ENCODE measurements at regions not wholly inside any gene's neighbourhood (a gene's known extent, or its start where the extent isn't known, plus 50 kb on each side); places are given as distances from the start of the nearest gene placed in this dataset.

DNA sequence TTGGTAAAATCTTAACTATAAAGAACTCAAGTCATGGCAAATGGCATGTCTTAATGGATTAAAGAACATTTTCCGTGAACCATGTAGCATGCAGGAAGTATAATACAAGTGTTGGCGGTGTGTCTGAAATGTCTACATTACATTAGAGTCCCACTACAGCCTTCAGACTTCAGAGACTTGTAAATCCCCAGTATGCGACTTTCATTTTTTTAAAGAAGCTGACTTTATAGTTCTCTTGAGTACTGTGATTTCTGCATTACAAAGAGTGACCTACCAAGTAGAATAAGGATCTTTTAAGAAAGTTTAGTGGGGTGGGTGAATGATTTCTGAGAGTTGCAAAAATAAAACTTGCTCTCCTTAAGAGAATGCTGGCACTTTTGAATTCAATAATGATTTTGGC, 140.7 kb upstream of the FN1 start:
- no peak overlapping the region for H3K4me3 Mint-ChIP-seq
- peaks cover 5% of the 10 kb centered on the region for H3K27me3 Mint-ChIP-seq
- H3K9me3 Mint-ChIP-seq = no peaks in the 10 kb centered on the region

DNA sequence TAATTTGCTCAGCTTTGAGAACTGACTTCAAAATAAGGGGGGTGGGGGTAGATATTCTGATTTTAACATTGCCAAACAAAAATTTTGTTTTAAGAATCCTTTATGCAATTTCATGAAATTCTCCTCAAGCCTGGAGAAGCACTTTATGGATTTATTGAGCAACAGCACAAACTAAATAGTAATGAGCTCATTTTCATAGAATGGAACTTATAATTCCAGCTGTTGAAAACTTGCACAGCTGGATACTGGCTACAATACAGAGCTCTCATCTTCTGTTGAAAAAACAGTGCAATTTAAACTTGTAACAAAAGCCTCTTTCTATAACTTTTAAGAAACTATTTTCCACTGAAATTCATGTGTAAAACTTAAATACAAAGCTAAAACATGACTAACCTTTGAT, 137.6 kb upstream of the FN1 start:
- Mint-ChIP-seq H3K9me3 (no peaks in the 10 kb centered on the region), H3K27ac (no peak overlapping the region), H3K4me3 (no peak overlapping the region), H3K27me3 (peaks cover 6% of the 10 kb centered on the region), H3K4me1 (no peaks in the 10 kb centered on the region), H3K36me3 (ENCODE audit: low read depth) (no peaks in the 10 kb centered on the region)
- DNase-seq = no peak
- intact Hi-C loops (cut with micrococcal nuclease) = no loop called here

More for the DNA sequence above, 140.7 kb upstream of the FN1 start:
- no peak for DNase-seq
- no peak overlapping the region for H3K27ac Mint-ChIP-seq
- H3K36me3 Mint-ChIP-seq (ENCODE audit: low read depth) = no peaks in the 10 kb centered on the region
- H3K4me1 Mint-ChIP-seq = no peaks in the 10 kb centered on the region
- intact Hi-C loops (cut with micrococcal nuclease) = no loop called here

DNA sequence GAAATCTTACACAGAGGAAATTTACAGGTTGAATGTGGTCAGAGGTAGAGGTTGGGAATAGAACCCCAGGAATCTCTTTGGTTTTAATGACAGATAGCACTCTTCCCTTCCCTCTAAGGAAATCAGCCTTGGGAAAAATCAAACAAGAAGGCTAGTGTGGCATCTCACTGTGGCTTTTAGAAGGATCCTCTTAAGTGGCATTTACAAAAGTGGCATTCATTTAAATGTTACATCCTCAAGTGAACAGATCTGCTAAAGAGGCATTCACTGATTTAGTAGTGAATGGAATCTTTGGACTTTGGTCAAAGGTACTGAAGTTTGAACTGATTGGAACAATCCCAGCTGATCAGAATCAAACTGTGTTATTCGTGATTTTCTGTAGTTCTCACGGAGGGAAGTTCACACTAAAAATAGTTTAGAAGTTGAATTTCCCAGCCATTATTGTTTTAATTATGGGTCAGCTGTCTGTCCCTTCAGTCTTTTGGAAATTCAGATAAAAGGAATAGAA, 136.5 kb upstream of the FN1 start:
- intact Hi-C loops (cut with micrococcal nuclease) = no loop called here
- Mint-ChIP-seq H3K27ac (no peak overlapping the region), H3K4me1 (no peaks in the 10 kb centered on the region), H3K36me3 (ENCODE audit: low read depth) (no peaks in the 10 kb centered on the region), H3K4me3 (no peak overlapping the region), H3K27me3 (peaks cover 6% of the 10 kb centered on the region), H3K9me3 (no peaks in the 10 kb centered on the region)
- no peak for DNase-seq

DNA sequence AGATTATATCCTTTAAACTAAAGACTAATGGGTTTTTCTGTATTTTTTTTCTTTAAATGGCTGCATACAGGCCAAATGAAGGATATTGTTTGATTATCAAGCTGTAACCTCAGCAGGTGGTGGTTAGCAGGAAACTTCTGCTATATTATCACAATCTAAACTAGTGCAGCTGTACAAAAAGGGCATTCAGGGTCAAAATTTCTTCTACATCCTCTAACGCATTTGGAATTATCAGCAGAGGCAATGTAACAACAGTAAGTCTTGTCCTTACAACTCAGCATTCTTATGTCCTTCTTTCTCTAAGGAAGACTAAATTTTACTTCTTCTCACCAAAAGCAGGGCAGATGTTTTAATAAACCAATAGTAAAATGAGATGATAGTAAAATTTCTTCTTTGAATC, 135.8 kb upstream of the FN1 start:
- no peak for DNase-seq
- Mint-ChIP-seq H3K9me3 (no peaks in the 10 kb centered on the region), H3K27me3 (peaks cover 5% of the 10 kb centered on the region), H3K36me3 (ENCODE audit: low read depth) (no peaks in the 10 kb centered on the region), H3K4me1 (no peaks in the 10 kb centered on the region), H3K4me3 (no peak overlapping the region), H3K27ac (no peak overlapping the region)
- intact Hi-C loops (cut with micrococcal nuclease) = no loop called here

DNA sequence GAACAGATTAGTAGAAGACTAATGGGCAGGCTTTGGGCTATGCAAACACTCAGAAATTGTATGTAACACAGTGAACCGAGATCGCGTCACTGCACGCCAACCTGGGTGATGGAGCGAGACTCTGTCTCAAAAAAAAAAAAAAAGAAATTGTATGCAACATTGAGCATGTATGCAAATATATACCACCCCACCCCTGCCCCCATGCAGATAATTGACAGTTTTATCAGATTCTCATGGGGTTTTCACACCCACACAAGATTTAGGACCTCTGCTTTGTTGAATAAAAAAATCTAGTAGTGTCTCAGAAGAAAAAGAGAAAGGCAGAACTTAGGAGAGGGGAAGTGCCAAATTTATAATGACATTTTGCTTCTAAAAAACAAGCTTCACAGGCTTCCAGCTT, 131.6 kb upstream of the FN1 start:
- intact Hi-C loops (cut with micrococcal nuclease) = no loop called here
- no peaks in the 10 kb centered on the region for H3K9me3 Mint-ChIP-seq
- H3K36me3 Mint-ChIP-seq (ENCODE audit: low read depth) = no peaks in the 10 kb centered on the region
- H3K27ac Mint-ChIP-seq = no peak overlapping the region
- no peak overlapping the region for H3K4me3 Mint-ChIP-seq
- H3K27me3 Mint-ChIP-seq = peaks cover 7% of the 10 kb centered on the region
- no peak for DNase-seq
- H3K4me1 Mint-ChIP-seq = no peaks in the 10 kb centered on the region

DNA sequence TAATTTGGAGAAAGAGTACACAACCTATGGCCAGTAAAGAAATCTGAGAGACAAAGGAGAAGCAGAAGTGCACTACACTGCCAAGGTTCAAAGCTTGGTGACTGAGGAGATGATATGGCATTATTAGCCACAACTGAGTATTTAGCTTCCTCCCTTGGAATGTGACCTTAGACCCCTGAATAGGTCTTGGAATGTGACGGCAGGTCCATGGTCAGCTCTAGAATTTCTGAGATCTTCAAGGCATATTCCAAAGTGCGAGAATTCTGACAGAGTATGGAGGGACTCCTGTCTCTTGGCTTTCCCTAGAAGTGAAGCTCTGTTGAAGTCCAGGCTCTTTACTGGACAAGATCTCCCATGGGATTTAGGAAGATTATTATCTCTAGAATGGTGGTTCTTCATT, 130.0 kb upstream of the FN1 start:
- Mint-ChIP-seq H3K36me3 (ENCODE audit: low read depth) (no peaks in the 10 kb centered on the region), H3K4me3 (no peak overlapping the region), H3K27me3 (peaks cover 2% of the 10 kb centered on the region), H3K9me3 (no peaks in the 10 kb centered on the region), H3K27ac (no peak overlapping the region), H3K4me1 (no peaks in the 10 kb centered on the region)
- DNase-seq = no peak
- intact Hi-C loops (cut with micrococcal nuclease) = no loop called here

DNA sequence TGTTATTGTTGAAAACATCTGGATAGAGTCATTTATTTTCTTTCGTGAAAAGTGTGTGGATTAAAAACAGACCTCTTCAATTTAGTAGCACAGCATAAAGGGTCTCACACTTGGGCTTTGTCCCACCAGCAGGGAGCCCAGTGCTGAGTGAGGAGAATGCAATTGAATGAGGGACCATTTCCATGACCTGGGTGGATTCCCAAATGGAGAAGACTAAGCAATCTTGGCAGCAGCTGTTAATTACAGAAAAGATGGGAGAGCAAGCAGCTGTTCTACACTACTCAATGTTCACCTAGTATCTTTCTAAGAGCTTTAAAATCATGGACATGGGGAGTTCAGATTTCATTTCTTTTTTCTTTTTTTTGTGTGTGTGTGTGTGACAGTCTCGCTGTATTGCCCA, 121.8 kb upstream of the FN1 start:
- H3K27me3 Mint-ChIP-seq = no peaks in the 10 kb centered on the region
- no peak for DNase-seq
- no peak overlapping the region for H3K4me3 Mint-ChIP-seq
- intact Hi-C loops (cut with micrococcal nuclease) = no loop called here
- no peaks in the 10 kb centered on the region for H3K4me1 Mint-ChIP-seq
- H3K36me3 Mint-ChIP-seq (ENCODE audit: low read depth) = no peaks in the 10 kb centered on the region
- H3K9me3 Mint-ChIP-seq = no peaks in the 10 kb centered on the region
- H3K27ac Mint-ChIP-seq = no peak overlapping the region

DNA sequence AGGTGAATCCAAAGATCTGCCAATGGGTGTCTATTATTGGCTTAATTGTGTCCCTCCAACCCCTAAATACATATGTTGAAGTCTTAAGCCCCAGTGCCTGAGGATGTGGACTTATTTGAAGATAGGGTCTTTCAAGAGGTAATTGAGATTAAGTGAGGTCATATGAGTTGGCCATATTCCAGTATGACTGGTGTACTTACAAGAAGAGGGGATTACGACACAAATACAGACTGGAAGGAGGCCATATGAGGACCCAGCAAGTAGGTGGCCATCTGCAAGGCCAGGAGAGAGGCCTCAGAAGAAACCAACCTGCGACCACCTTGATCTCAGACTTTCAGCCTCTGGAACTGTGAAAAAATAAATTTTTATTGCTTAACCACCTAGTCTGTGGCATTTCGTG, 121.1 kb upstream of the FN1 start:
- Mint-ChIP-seq H3K36me3 (ENCODE audit: low read depth) (no peaks in the 10 kb centered on the region), H3K9me3 (no peaks in the 10 kb centered on the region), H3K27ac (no peak overlapping the region), H3K4me3 (no peak overlapping the region), H3K4me1 (no peaks in the 10 kb centered on the region), H3K27me3 (no peaks in the 10 kb centered on the region)
- intact Hi-C loops (cut with micrococcal nuclease) = no loop called here
- DNase-seq = no peak

DNA sequence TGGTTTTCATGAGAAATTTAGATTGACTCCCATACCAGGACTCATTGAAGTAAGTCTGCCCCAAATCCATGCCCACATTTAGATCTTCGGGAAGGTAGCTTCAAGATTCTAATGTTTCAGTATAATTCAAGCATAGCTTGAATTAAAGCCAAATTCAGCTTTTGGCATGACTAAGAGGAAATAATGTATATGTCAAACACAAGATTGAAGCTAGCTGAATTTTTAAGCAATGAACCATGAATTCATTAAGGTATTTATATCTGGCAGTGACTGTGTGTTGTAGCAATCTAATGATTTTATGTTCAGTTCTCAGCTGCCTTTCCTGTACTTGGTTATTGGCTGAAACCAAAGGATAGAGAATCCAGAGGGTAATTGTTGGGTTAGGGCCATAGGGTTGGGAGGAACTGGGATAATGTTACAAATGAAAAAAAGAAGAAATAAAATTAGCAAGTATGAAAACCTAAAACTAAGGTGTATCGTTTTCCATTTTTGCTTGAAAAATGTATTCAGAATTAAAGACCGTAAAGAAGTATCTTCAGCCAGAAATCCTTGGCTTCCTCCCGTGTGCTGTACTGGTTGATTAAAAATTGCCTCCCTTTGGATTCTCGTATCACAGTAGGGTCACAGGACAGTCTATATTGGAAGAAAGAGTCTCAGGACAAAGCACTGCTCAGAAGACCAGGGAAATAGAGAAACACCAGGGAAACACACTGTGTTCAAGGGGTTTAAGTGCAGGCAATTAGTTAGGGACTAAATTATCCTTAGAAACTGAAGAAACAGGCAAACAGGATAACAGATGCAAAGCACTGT, 119.0 kb upstream of the FN1 start:
- intact Hi-C loops (cut with micrococcal nuclease) = no loop called here
- Mint-ChIP-seq H3K27ac (no peak overlapping the region), H3K27me3 (no peaks in the 10 kb centered on the region), H3K36me3 (ENCODE audit: low read depth) (no peaks in the 10 kb centered on the region), H3K4me3 (no peak overlapping the region), H3K9me3 (no peaks in the 10 kb centered on the region), H3K4me1 (no peaks in the 10 kb centered on the region)
- DNase-seq = no peak

DNA sequence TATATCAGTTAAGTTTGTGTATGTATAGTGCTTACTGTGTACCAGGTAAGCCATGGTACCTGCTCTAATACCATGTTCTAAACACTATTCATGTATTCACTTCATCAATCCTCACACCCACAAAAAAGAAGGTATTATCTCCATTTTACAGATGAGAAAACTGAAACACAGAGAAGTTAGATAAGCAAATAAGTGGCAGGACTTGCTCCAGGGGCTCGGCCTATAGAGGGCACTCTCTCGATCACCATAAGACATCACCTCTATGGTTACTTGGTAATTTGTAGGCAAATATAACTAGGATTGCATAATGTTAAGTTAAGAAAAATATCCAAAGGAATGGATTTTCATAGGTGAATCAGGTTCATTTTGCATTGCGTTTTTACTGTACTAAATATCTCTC, 118.1 kb upstream of the FN1 start:
- Mint-ChIP-seq H3K9me3 (no peaks in the 10 kb centered on the region), H3K27me3 (no peaks in the 10 kb centered on the region), H3K4me3 (no peak overlapping the region), H3K36me3 (ENCODE audit: low read depth) (no peaks in the 10 kb centered on the region), H3K4me1 (no peaks in the 10 kb centered on the region), H3K27ac (no peak overlapping the region)
- intact Hi-C loops (cut with micrococcal nuclease) = no loop called here
- DNase-seq = no peak

DNA sequence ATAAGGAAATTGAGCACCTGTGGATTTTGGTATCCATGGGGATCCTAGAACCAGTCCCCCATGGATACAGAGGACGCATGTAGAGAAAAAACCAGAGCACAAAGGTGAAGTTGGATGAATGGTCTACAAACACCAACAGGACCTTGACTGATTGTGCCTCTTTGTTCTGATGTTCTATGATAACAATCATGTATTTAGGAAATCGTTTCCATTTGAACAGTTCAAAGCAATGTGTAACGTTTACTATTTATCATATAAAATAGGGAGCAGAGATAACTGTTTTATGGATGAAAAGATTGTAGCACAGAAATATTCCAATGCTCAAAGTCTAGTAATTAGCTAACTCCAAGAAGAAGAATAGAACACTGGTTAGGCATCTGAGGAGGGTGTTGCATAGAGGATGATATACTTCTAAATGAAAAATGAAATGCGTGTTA, 116.3 kb upstream of the FN1 start:
- H3K27ac Mint-ChIP-seq = no peak overlapping the region
- DNase-seq = no peak
- H3K36me3 Mint-ChIP-seq (ENCODE audit: low read depth) = no peaks in the 10 kb centered on the region
- H3K4me3 Mint-ChIP-seq = no peak overlapping the region
- intact Hi-C loops (cut with micrococcal nuclease) = no loop called here
- H3K9me3 Mint-ChIP-seq = no peaks in the 10 kb centered on the region
- no peaks in the 10 kb centered on the region for H3K27me3 Mint-ChIP-seq
- no peaks in the 10 kb centered on the region for H3K4me1 Mint-ChIP-seq

DNA sequence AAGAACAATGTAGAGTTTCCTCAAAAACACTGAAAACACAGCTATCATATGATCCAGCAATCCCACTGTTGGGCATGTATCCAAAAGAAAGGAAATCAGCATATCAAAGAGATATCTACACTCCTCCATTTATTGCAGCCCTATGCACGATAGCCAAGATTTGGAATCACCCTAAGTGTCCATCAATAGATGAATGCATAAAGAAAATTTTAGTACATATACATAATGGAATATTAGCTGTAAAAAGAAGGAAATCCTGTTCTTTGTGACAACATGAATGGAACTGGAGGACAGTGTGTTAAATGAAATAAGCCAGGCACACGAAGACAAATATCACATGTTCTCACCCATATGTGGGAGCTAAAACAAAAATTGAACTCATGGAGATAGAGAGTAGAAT, 114.5 kb upstream of the FN1 start:
- H3K9me3 Mint-ChIP-seq = no peaks in the 10 kb centered on the region
- H3K27me3 Mint-ChIP-seq = no peaks in the 10 kb centered on the region
- H3K36me3 Mint-ChIP-seq (ENCODE audit: low read depth) = no peaks in the 10 kb centered on the region
- no peak overlapping the region for H3K4me3 Mint-ChIP-seq
- H3K4me1 Mint-ChIP-seq = no peaks in the 10 kb centered on the region
- intact Hi-C loops (cut with micrococcal nuclease) = no loop called here
- DNase-seq = no peak
- H3K27ac Mint-ChIP-seq = no peak overlapping the region

DNA sequence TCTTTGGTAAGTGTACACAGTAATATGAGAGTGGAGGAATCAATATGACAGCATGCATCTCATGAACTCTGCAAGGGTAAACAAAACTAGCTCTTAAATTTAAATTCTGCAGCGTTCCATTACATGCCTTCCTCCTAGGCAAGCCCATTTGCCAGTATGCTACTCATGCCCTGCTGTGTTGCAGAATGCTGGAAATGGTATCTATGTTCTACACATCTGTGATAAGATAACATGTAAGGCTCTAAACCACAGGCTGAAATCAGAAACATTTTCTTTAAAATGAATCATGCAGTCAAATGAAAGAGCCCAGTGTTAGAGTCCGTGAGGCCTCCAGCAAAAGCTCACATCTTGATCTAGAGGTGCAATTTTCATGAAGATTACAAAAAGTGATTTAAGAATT, 112.8 kb upstream of the FN1 start:
- Mint-ChIP-seq H3K36me3 (ENCODE audit: low read depth) (no peaks in the 10 kb centered on the region), H3K4me1 (no peaks in the 10 kb centered on the region)
- intact Hi-C loops (cut with micrococcal nuclease) = no loop called here

DNA sequence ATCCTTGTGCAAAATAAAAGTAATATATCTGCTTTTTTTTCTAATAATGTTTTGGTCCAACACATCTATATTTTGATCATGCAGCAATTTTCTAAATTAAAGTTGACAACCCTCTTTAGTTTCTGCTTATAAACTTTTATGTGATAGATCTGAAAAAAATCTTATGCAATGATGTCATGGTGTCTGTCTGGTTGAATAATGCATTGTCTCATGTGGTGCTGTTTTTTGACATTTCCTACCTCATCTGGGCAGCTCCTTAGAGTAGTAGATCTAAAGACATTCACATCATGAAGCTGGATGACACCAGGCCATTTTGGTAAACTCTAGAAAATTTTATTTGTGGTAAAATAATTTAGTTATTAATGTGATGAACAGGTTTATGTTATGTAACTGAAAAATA, 106.8 kb upstream of the FN1 start:
- H3K4me1 Mint-ChIP-seq = no peaks in the 10 kb centered on the region
- no peak for DNase-seq
- no peak overlapping the region for H3K4me3 Mint-ChIP-seq
- no peaks in the 10 kb centered on the region for H3K9me3 Mint-ChIP-seq
- no peaks in the 10 kb centered on the region for H3K27me3 Mint-ChIP-seq
- intact Hi-C loops (cut with micrococcal nuclease) = no loop called here
- H3K36me3 Mint-ChIP-seq (ENCODE audit: low read depth) = no peaks in the 10 kb centered on the region
- H3K27ac Mint-ChIP-seq = no peak overlapping the region

More for the DNA sequence above, 112.8 kb upstream of the FN1 start:
- Mint-ChIP-seq H3K27ac (no peak overlapping the region), H3K9me3 (no peaks in the 10 kb centered on the region), H3K4me3 (no peak overlapping the region), H3K27me3 (no peaks in the 10 kb centered on the region)
- DNase-seq = no peak

DNA sequence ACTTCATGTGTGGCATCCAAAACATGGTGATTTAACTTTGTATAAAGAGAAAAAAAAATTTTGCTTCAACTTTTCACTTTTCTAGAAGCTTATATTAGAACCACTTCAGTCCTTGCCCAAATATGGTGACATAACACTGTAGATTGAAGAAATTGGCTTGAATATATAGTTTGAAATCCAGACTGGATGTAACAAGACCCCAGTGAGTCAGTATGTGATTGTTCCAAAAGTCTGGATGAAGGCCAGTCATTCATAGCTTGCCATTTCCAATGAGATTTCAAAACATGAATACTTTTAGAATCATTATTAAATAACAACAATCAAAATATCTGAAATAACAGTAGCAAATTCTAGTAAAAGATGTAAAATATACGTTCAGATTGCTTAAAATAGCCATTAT, 104.8 kb upstream of the FN1 start:
- no peaks in the 10 kb centered on the region for H3K27me3 Mint-ChIP-seq
- H3K9me3 Mint-ChIP-seq = no peaks in the 10 kb centered on the region
- H3K4me1 Mint-ChIP-seq = no peaks in the 10 kb centered on the region
- intact Hi-C loops (cut with micrococcal nuclease) = no loop called here
- H3K4me3 Mint-ChIP-seq = no peak overlapping the region
- DNase-seq = no peak
- no peaks in the 10 kb centered on the region for H3K36me3 Mint-ChIP-seq (ENCODE audit: low read depth)
- H3K27ac Mint-ChIP-seq = no peak overlapping the region

All from activated CD4-positive, alpha-beta T cell treated with anti-CD3 and anti-CD28 coated beads, Interleukin-2, amount 10 ng/mL, durations not matched to agents 24 days and 14 days (primary cell).